ENCODE measurements at regions not wholly inside any gene's neighbourhood (a gene's known extent, or its start where the extent isn't known, plus 50 kb on each side); places are given as distances from the start of the nearest gene placed in this dataset.
"Not testable (repeated sequence)": the region's sequence is repeated elsewhere in the genome, so short reads cannot be mapped to it uniquely, and the experiment has no call there.

- no peak for DNase-seq
Observed at GRCh38 chrX:121876305-121876704, 828.9 kb downstream of the GLUD2 start.

- DNase-seq: not testable (repeated sequence)
Observed at GRCh38 chrX:121877337-121877736, 829.9 kb downstream of the GLUD2 start.

GRCh38 chrX:121886557-121886956 is 839.1 kb downstream of the GLUD2 start:
- no peak for DNase-seq

GRCh38 chrX:121894756-121895155 is 847.3 kb downstream of the GLUD2 start:
- DNase-seq: no peak

- no peak for DNase-seq
Observed at GRCh38 chrX:121902463-121902862, 855.1 kb downstream of the GLUD2 start.

- no peak for DNase-seq
Observed at GRCh38 chrX:121903961-121904360, 856.6 kb downstream of the GLUD2 start.

GRCh38 chrX:121921258-121921657 is 873.8 kb downstream of the GLUD2 start:
- no peak for DNase-seq

- no peak for DNase-seq
Observed at GRCh38 chrX:121931567-121931966, 884.2 kb downstream of the GLUD2 start.

- no peak for DNase-seq
Observed at GRCh38 chrX:121932688-121933087, 885.3 kb downstream of the GLUD2 start.

- no peak for DNase-seq
Observed at GRCh38 chrX:121949041-121949760, 901.8 kb downstream of the GLUD2 start.

- DNase-seq: no peak
Observed at GRCh38 chrX:121958886-121959285, 911.5 kb downstream of the GLUD2 start.

- no peak for DNase-seq
Observed at GRCh38 chrX:121975671-121976070, 928.3 kb downstream of the GLUD2 start.

- DNase-seq: no peak
Observed at GRCh38 chrX:121987163-121987562, 939.8 kb downstream of the GLUD2 start.

- DNase-seq: no peak
Observed at GRCh38 chrX:121987835-121988234, 940.4 kb downstream of the GLUD2 start.

- no peak for DNase-seq
Observed at GRCh38 chrX:122004127-122004526, 956.7 kb downstream of the GLUD2 start.

GRCh38 chrX:122026665-122027064 is 979.3 kb downstream of the GLUD2 start:
- DNase-seq: no peak

- DNase-seq: no peak
Observed at GRCh38 chrX:122046226-122046625, 998.8 kb downstream of the GLUD2 start.

GRCh38 chrX:122046815-122047214 is 999.4 kb downstream of the GLUD2 start:
- no peak for DNase-seq

GRCh38 chrX:122047261-122047660 is 999.9 kb downstream of the GLUD2 start:
- DNase-seq: no peak

- DNase-seq: no peak
Observed at GRCh38 chrX:122055460-122055859, 1008.0 kb downstream of the GLUD2 start.

- DNase-seq: no peak
Observed at GRCh38 chrX:122055979-122056715, 1008.7 kb downstream of the GLUD2 start.

- DNase-seq: no peak
Observed at GRCh38 chrX:122076241-122076640, 1028.8 kb downstream of the GLUD2 start.

GRCh38 chrX:122078079-122078478 is 1030.7 kb downstream of the GLUD2 start:
- no peak for DNase-seq

- no peak for DNase-seq
Observed at GRCh38 chrX:122087341-122087740, 1039.9 kb downstream of the GLUD2 start.

- no peak for DNase-seq
Observed at GRCh38 chrX:122091571-122091970, 1044.2 kb downstream of the GLUD2 start.

All from GDM1 (cell line).